IMR-90 (cell line): ENCODE measurements at regions not wholly inside any gene's neighbourhood (a gene's known extent, or its start where the extent isn't known, plus 50 kb on each side); places are given as distances from the start of the nearest gene placed in this dataset.

Source experiments
- ATAC-seq: fragments of 200-7000 bp; cut with Tn5 transposase; 2 replicates; pipeline ENCODE4 v1.9.1; 2020; ENCODE audit warnings: low read depth, mild to moderate bottlenecking, moderate library complexity
- BruUV-seq: library from RNA; stranded (reverse); fragments of 400-500 nt; replicated peaks from 2 replicates; lab custom pipeline; 2021; lab: Mats Ljungman, UMichigan
- CTCF ChIA-PET: fragments of 300-600 bp; formaldehyde crosslinking; extraction: SDS; loops from one replicate; lab custom pipeline; 2021; ENCODE audit warnings: antibody characterized with exemption; lab: Yijun Ruan, JAX
- POLR2A ChIA-PET: fragments of 300-600 bp; sonication (Branson Sonifier 250); formaldehyde crosslinking; loops from one replicate; lab custom pipeline; 2022; ENCODE audit warnings: antibody characterized with exemption; ENCODE audit not compliant: unreplicated experiment; lab: Charles Lee
- DNase-seq: peaks from one replicate; pipeline ENCODE4 v3.0.0; 2013
- H2AFZ ChIP-seq: replicated peaks from 2 replicates; pipeline ENCODE3; 2013; ENCODE audit warnings: low read length, mild to moderate bottlenecking; ENCODE audit not compliant: poor library complexity
- H2AK5ac ChIP-seq: 2 replicates; pipeline ENCODE4 v1.6.1; 2013; ENCODE audit warnings: low read depth, low read length, inconsistent platforms
- H2AK9ac ChIP-seq: replicated peaks from 2 replicates; pipeline ENCODE3; 2013; ENCODE audit warnings: mild to moderate bottlenecking, low read depth, low read length, moderate library complexity; ENCODE audit not compliant: poor library complexity
- H2BK120ac ChIP-seq: 2 replicates; pipeline ENCODE4 v1.6.1; 2013; ENCODE audit warnings: low read depth, low read length, inconsistent platforms
- H2BK15ac ChIP-seq: 3 replicates; pipeline ENCODE4 v1.6.1; 2013; ENCODE audit warnings: low read depth, low read length, inconsistent platforms
- H2BK20ac ChIP-seq: 2 replicates; pipeline ENCODE4 v1.6.1; 2013; ENCODE audit warnings: low read depth, mild to moderate bottlenecking, inconsistent platforms, low read length, moderate library complexity
- H2BK5ac ChIP-seq: 2 replicates; pipeline ENCODE4 v1.6.1; 2013; ENCODE audit warnings: mild to moderate bottlenecking, low read depth, low read length, inconsistent platforms; ENCODE audit not compliant: poor library complexity, severe bottlenecking
- H3K14ac ChIP-seq: replicated peaks from 2 replicates; pipeline ENCODE4 v1.6.1; 2013; ENCODE audit warnings: low read depth, low read length, inconsistent platforms
- H3K18ac ChIP-seq: 2 replicates; pipeline ENCODE4 v1.6.1; 2013; ENCODE audit warnings: low read depth, low read length, control low read depth
- H3K23ac ChIP-seq: 2 replicates; pipeline ENCODE4 v1.6.1; 2013; ENCODE audit warnings: low read depth, low read length, inconsistent platforms
- H3K27ac ChIP-seq: 2 replicates; pipeline ENCODE4 v1.5.1; 2013; ENCODE audit warnings: mild to moderate bottlenecking, control low read depth, low read length; ENCODE audit not compliant: insufficient read depth
- H3K27me3 ChIP-seq: 2 replicates; pipeline ENCODE4 v1.6.1; 2013; ENCODE audit warnings: low read length; ENCODE audit not compliant: control insufficient read depth, insufficient read depth
- H3K36me3 ChIP-seq: 2 replicates; pipeline ENCODE4 v1.6.1; 2013; ENCODE audit warnings: low read length, mixed read lengths; ENCODE audit not compliant: control insufficient read depth, insufficient read depth
- H3K4ac ChIP-seq: 2 replicates; pipeline ENCODE4 v1.6.1; 2013; ENCODE audit warnings: low read depth, low read length, inconsistent platforms
- H3K4me1 ChIP-seq: 2 replicates; pipeline ENCODE4 v1.6.1; 2013; ENCODE audit warnings: low read length, mixed read lengths; ENCODE audit not compliant: control insufficient read depth, insufficient read depth
- H3K4me2 ChIP-seq: 2 replicates; pipeline ENCODE4 v1.6.1; 2013; ENCODE audit warnings: low read depth, mild to moderate bottlenecking, control low read depth, low read length, moderate library complexity
- H3K4me3 ChIP-seq: 2 replicates; pipeline ENCODE4 v1.5.1; 2013; ENCODE audit warnings: low read depth, mild to moderate bottlenecking, control low read depth, low read length, moderate library complexity; ENCODE audit not compliant: insufficient read depth
- H3K56ac ChIP-seq: 2 replicates; pipeline ENCODE4 v1.6.1; 2013; ENCODE audit warnings: low read length, inconsistent platforms; ENCODE audit not compliant: insufficient read depth; ENCODE audit errors: extremely low read depth
- H3K79me1 ChIP-seq, 2 experiments: 2 replicates each; pipeline ENCODE4 v1.6.1; 2013; ENCODE audit warnings: low read length in 2 of 2, inconsistent platforms in 1 of 2, low read depth in 1 of 2
- H3K9ac ChIP-seq: 2 replicates; pipeline ENCODE4 v1.6.1; 2013; ENCODE audit warnings: low read depth, low read length, control low read depth
- H3K9me1 ChIP-seq: 2 replicates; pipeline ENCODE4 v1.6.1; 2013; ENCODE audit warnings: low read length, inconsistent platforms; ENCODE audit not compliant: insufficient read depth
- H3K9me3 ChIP-seq: 2 replicates; pipeline ENCODE4 v1.6.1; 2013; ENCODE audit warnings: low read length; ENCODE audit not compliant: control insufficient read depth, insufficient read depth
- H4K20me1 ChIP-seq: 2 replicates; pipeline ENCODE4 v1.6.1; 2013; ENCODE audit warnings: low read length, inconsistent platforms; ENCODE audit not compliant: insufficient read depth
- H4K5ac ChIP-seq: 2 replicates; pipeline ENCODE4 v1.6.1; 2013; ENCODE audit warnings: mild to moderate bottlenecking, low read depth, low read length, control low read depth
- H4K8ac ChIP-seq, 2 experiments: 2 replicates each; pipeline ENCODE4 v1.6.1; 2013; ENCODE audit warnings: low read depth in 2 of 2, low read length in 2 of 2, control low read depth in 1 of 2, inconsistent platforms in 1 of 2
- H4K91ac ChIP-seq: 2 replicates; pipeline ENCODE4 v1.6.1; 2013; ENCODE audit warnings: low read depth, low read length, inconsistent platforms; ENCODE audit not compliant: insufficient read depth
- BHLHE40 ChIP-seq: fragments of 150-350 bp; IDR thresholded peaks from 2 replicates; pipeline ENCODE4 v1.6.1; 2016; ENCODE audit warnings: mild to moderate bottlenecking, low read depth, low read length
- CHD1 ChIP-seq: IDR thresholded peaks from 2 replicates; pipeline ENCODE4 v1.6.1; 2012; ENCODE audit warnings: low read depth, low read length, improper control_type of control experiment
- ELK1 ChIP-seq: fragments of 150-350 bp; IDR thresholded peaks from 2 replicates; pipeline ENCODE4 v1.6.1; 2016; ENCODE audit warnings: low read depth, mild to moderate bottlenecking, low read length, moderate library complexity, borderline replicate concordance
- FOS ChIP-seq: fragments of 150-350 bp; IDR thresholded peaks from 2 replicates; pipeline ENCODE4 v1.6.1; 2016; ENCODE audit warnings: low read depth, low read length
- MAFK ChIP-seq: IDR thresholded peaks from 2 replicates; pipeline ENCODE4 v1.6.1; 2012; ENCODE audit warnings: low read depth, low read length, improper control_type of control experiment
- MAZ ChIP-seq: IDR thresholded peaks from 2 replicates; pipeline ENCODE4 v1.6.1; 2012; ENCODE audit warnings: low read depth, mild to moderate bottlenecking, low read length, improper control_type of control experiment, moderate library complexity, borderline replicate concordance
- MXI1 ChIP-seq: IDR thresholded peaks from 2 replicates; pipeline ENCODE4 v1.6.1; 2012; ENCODE audit warnings: low read depth, mild to moderate bottlenecking, low read length, moderate library complexity, borderline replicate concordance
- NFE2L2 ChIP-seq: fragments of 150-350 bp; IDR thresholded peaks from 2 replicates; pipeline ENCODE4 v1.6.1; 2016; ENCODE audit warnings: low read depth, mild to moderate bottlenecking, low read length
- POLR2A ChIP-seq: IDR thresholded peaks from 2 replicates; pipeline ENCODE4 v1.6.1; 2012; ENCODE audit warnings: mild to moderate bottlenecking, low read depth, low read length
- RAD21 ChIP-seq: IDR thresholded peaks from 2 replicates; pipeline ENCODE4 v1.6.1; 2012; ENCODE audit warnings: low read length, improper control_type of control experiment
- RCOR1 ChIP-seq: IDR thresholded peaks from 2 replicates; pipeline ENCODE4 v1.6.1; 2012; ENCODE audit warnings: mild to moderate bottlenecking, low read length, improper control_type of control experiment; ENCODE audit not compliant: insufficient replicate concordance
- SMC3 ChIP-seq: fragments of 150-350 bp; IDR thresholded peaks from 2 replicates; pipeline ENCODE4 v1.6.1; 2016; ENCODE audit warnings: low read depth, mild to moderate bottlenecking, antibody characterized with exemption, low read length, moderate library complexity
- USF2 ChIP-seq: fragments of 150-350 bp; IDR thresholded peaks from 2 replicates; pipeline ENCODE4 v1.6.1; 2017; ENCODE audit warnings: mild to moderate bottlenecking, antibody characterized with exemption, low read length, low read depth
- WGBS, 2 experiments: methylation state at CpG; one replicate each; pipeline versions ENCODE4 v1.1.5 to v1.1.7; 2013; ENCODE audit warnings: missing lambda C conversion rate in 2 of 2; ENCODE audit not compliant: insufficient read length in 1 of 2; ENCODE audit errors: extremely low coverage in 2 of 2; 5-methylcytosine and 5-hydroxymethylcytosine counted together
- dilution Hi-C: fragments of 300-500 bp; cut with HindIII; formaldehyde crosslinking; loops from one replicate; pipeline ENCODE4 v1.14.3; 2018; ENCODE audit warnings: low sequenced_read_pairs; ENCODE audit not compliant: unreplicated experiment
- in situ Hi-C: fragments of 300-500 bp; cut with MboI; formaldehyde crosslinking; loops from 3 replicates; pipeline ENCODE4 v1.14.3; 2019; ENCODE audit warnings: low sequenced_read_pairs, inconsistent platforms, mixed read lengths
- intact Hi-C: fragments of 100-400 bp; cut with micrococcal nuclease; formaldehyde crosslinking; loops from 2 replicates; pipeline ENCODE4 v1.10.0; 2022
- TF ChIP-seq, protein P1 (sequence below): conservative IDR thresholded peaks from 2 replicates; pipeline ENCODE4 v1.5.1; 2012; ENCODE audit warnings: mild to moderate bottlenecking, low read depth, low read length, improper control_type of control experiment

DNA sequence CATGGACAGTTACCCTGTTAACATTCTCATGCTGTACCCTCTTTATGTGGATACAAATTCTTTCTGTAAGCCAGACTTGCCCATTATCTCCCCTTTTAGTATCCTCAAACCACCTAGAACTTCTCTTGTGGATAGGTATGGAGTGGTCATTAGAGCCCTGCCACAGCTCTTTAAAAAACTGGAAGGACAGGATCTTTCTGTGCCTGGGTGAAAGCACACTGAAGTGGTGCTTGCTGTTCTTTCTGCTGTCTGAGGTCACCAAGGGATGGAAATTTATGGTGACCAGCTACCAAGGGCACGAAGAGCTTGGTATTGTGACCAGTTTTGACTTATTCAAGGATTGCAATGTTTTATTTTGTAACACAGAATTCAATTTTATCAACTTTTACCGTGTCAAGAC is 344.2 kb downstream of the CBLL2 start:
- DNase-seq, result no peak
- H3K4ac ChIP-seq, result no peak overlapping the region
- BruUV-seq, result no TSS peak
- no peak overlapping the region for H3K56ac ChIP-seq
- H3K27me3 ChIP-seq, result no peaks in the 10 kb centered on the region
- no peak overlapping the region for H3K14ac ChIP-seq
- no peak for ATAC-seq
- intact Hi-C loops (no loop called here), dilution Hi-C loops (no loop called here), in situ Hi-C loops (no loop called here)
- no peaks in the 10 kb centered on the region for H3K9me3 ChIP-seq
- no peak overlapping the region for H3K4me2 ChIP-seq
- H3K27ac ChIP-seq, result no peak overlapping the region
- H2AFZ ChIP-seq, result no peak overlapping the region
- no peaks in the 10 kb centered on the region for H3K36me3 ChIP-seq
- H2BK5ac ChIP-seq, result no peak overlapping the region
- H2BK120ac ChIP-seq, result no peak overlapping the region
- H3K4me3 ChIP-seq, result no peak overlapping the region
- H3K79me1 ChIP-seq, result no peaks in the 10 kb centered on the region
- no peak overlapping the region for H3K9ac ChIP-seq
- H4K20me1 ChIP-seq, result no peaks in the 10 kb centered on the region
- ChIA-PET POLR2A (no interaction called here), CTCF (no interaction called here)
- no peak overlapping the region for H3K18ac ChIP-seq
- H4K91ac ChIP-seq, result no peak overlapping the region
- no peak overlapping the region for H2AK9ac ChIP-seq
- no peak overlapping the region for H4K5ac ChIP-seq
- no peak for TF ChIP-seq MAFK
- no peak for TF ChIP-seq BHLHE40
- TF ChIP-seq, protein P1, sequence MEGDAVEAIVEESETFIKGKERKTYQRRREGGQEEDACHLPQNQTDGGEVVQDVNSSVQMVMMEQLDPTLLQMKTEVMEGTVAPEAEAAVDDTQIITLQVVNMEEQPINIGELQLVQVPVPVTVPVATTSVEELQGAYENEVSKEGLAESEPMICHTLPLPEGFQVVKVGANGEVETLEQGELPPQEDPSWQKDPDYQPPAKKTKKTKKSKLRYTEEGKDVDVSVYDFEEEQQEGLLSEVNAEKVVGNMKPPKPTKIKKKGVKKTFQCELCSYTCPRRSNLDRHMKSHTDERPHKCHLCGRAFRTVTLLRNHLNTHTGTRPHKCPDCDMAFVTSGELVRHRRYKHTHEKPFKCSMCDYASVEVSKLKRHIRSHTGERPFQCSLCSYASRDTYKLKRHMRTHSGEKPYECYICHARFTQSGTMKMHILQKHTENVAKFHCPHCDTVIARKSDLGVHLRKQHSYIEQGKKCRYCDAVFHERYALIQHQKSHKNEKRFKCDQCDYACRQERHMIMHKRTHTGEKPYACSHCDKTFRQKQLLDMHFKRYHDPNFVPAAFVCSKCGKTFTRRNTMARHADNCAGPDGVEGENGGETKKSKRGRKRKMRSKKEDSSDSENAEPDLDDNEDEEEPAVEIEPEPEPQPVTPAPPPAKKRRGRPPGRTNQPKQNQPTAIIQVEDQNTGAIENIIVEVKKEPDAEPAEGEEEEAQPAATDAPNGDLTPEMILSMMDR, result no peak
- TF ChIP-seq NFE2L2, result no peak
- no peak for TF ChIP-seq RAD21
- no peak for TF ChIP-seq FOS
- no peak for TF ChIP-seq USF2
- TF ChIP-seq CHD1, result no peak
- TF ChIP-seq RCOR1, result no peak
- TF ChIP-seq ELK1, result no peak
- no peak for TF ChIP-seq SMC3
- TF ChIP-seq POLR2A, result no peak
- TF ChIP-seq MAZ, result no peak
- TF ChIP-seq MXI1, result no peak
- no peak overlapping the region for H4K8ac ChIP-seq
- H3K4me1 ChIP-seq, result no peaks in the 10 kb centered on the region
- no peaks in the 10 kb centered on the region for H3K9me1 ChIP-seq
- no peak overlapping the region for H2BK15ac ChIP-seq
- H2AK5ac ChIP-seq, result no peak overlapping the region
- H3K23ac ChIP-seq, result no peak overlapping the region
- no CpG with 5 or more reads among the region's 2 CpGs for WGBS, 2 experiments
- H2BK20ac ChIP-seq, result no peak overlapping the region
